ENCODE measurements at regions not wholly inside any gene's neighbourhood (a gene's known extent, or its start where the extent isn't known, plus 50 kb on each side); places are given as distances from the start of the nearest gene placed in this dataset.

- ATAC-seq (ENCODE audit: insufficient read depth, low read depth) (no peak), DNase-seq (no peak)
- Histone ChIP-seq H3K4me2 (ENCODE audit: insufficient read depth, low read length) (no peak overlapping the region), H3K4me3 (ENCODE audit: low read depth in 1 of 2, low read length in 2 of 2) (no peak overlapping the region), H3K27ac (ENCODE audit: low read length) (no peak overlapping the region), H3K36me3 (ENCODE audit: insufficient read depth, low read length) (no peaks in the 10 kb centered on the region), H4K20me1 (ENCODE audit: insufficient read depth, low read length) (no peaks in the 10 kb centered on the region), H3K9me3 (ENCODE audit: insufficient read depth, low read length, severe bottlenecking) (no peaks in the 10 kb centered on the region), H3K79me2 (ENCODE audit: insufficient read depth, low read length) (no peaks in the 10 kb centered on the region), H3K27me3 (ENCODE audit: insufficient read depth, low read length, poor library complexity) (peaks cover 5% of the 10 kb centered on the region), H2AFZ (ENCODE audit: low read depth, low read length) (no peak overlapping the region), H3K4me1 (ENCODE audit: insufficient read depth, low read length) (no peaks in the 10 kb centered on the region), H3K9ac (ENCODE audit: low read depth, low read length) (no peak overlapping the region)
- no peak for TF ChIP-seq EZH2 (IDR thresholded peaks at IDR 0.05; ENCODE audit: borderline replicate concordance, low read depth, low read length, severe bottlenecking)
- TF ChIP-seq CTCF (IDR thresholded peaks at IDR 0.05; ENCODE audit: borderline replicate concordance, extremely low read depth, low read length, poor library complexity, severe bottlenecking): no peak
Measured at GRCh38 chr9:91055845-91056244, 254.2 kb downstream of the SYK start.

- ATAC-seq (ENCODE audit: insufficient read depth, low read depth) (no peak), DNase-seq (no peak)
- no peak overlapping the region for H3K4me2 ChIP-seq (ENCODE audit: insufficient read depth, low read length)
- no peaks in the 10 kb centered on the region for H4K20me1 ChIP-seq (ENCODE audit: insufficient read depth, low read length)
- no peak overlapping the region for H3K27ac ChIP-seq (ENCODE audit: low read length)
- no peak overlapping the region for H3K4me3 ChIP-seq (ENCODE audit: low read depth in 1 of 2, low read length in 2 of 2)
- H3K9ac ChIP-seq (ENCODE audit: low read depth, low read length): no peak overlapping the region
- no peaks in the 10 kb centered on the region for H3K4me1 ChIP-seq (ENCODE audit: insufficient read depth, low read length)
- H3K27me3 ChIP-seq (ENCODE audit: insufficient read depth, low read length, poor library complexity): peaks cover 5% of the 10 kb centered on the region
- no peak overlapping the region for H2AFZ ChIP-seq (ENCODE audit: low read depth, low read length)
- TF ChIP-seq CTCF (IDR thresholded peaks at IDR 0.05; ENCODE audit: borderline replicate concordance, extremely low read depth, low read length, poor library complexity, severe bottlenecking) (no peak), EZH2 (IDR thresholded peaks at IDR 0.05; ENCODE audit: borderline replicate concordance, low read depth, low read length, severe bottlenecking) (no peak)
- no peaks in the 10 kb centered on the region for H3K79me2 ChIP-seq (ENCODE audit: insufficient read depth, low read length)
- H3K9me3 ChIP-seq (ENCODE audit: insufficient read depth, low read length, severe bottlenecking): no peaks in the 10 kb centered on the region
- no peaks in the 10 kb centered on the region for H3K36me3 ChIP-seq (ENCODE audit: insufficient read depth, low read length)
Measured at GRCh38 chr9:91056486-91056885, 254.9 kb downstream of the SYK start.

- Histone ChIP-seq H3K36me3 (ENCODE audit: insufficient read depth, low read length) (no peaks in the 10 kb centered on the region), H3K9ac (ENCODE audit: low read depth, low read length) (no peak overlapping the region), H3K4me2 (ENCODE audit: insufficient read depth, low read length) (no peak overlapping the region), H4K20me1 (ENCODE audit: insufficient read depth, low read length) (no peaks in the 10 kb centered on the region), H3K79me2 (ENCODE audit: insufficient read depth, low read length) (no peaks in the 10 kb centered on the region), H3K9me3 (ENCODE audit: insufficient read depth, low read length, severe bottlenecking) (no peaks in the 10 kb centered on the region), H3K4me3 (ENCODE audit: low read depth in 1 of 2, low read length in 2 of 2) (no peak overlapping the region), H2AFZ (ENCODE audit: low read depth, low read length) (no peak overlapping the region), H3K4me1 (ENCODE audit: insufficient read depth, low read length) (no peaks in the 10 kb centered on the region), H3K27me3 (ENCODE audit: insufficient read depth, low read length, poor library complexity) (peaks cover 5% of the 10 kb centered on the region), H3K27ac (ENCODE audit: low read length) (no peak overlapping the region)
- ATAC-seq (ENCODE audit: insufficient read depth, low read depth) (no peak), DNase-seq (no peak)
- TF ChIP-seq CTCF (IDR thresholded peaks at IDR 0.05; ENCODE audit: borderline replicate concordance, extremely low read depth, low read length, poor library complexity, severe bottlenecking) (no peak), EZH2 (IDR thresholded peaks at IDR 0.05; ENCODE audit: borderline replicate concordance, low read depth, low read length, severe bottlenecking) (no peak)
Measured at GRCh38 chr9:91056917-91057316, 255.3 kb downstream of the SYK start.

- Histone ChIP-seq H2AFZ (ENCODE audit: low read depth, low read length) (no peak overlapping the region), H3K9ac (ENCODE audit: low read depth, low read length) (no peak overlapping the region), H3K4me3 (ENCODE audit: low read depth in 1 of 2, low read length in 2 of 2) (no peak overlapping the region), H3K79me2 (ENCODE audit: insufficient read depth, low read length) (no peaks in the 10 kb centered on the region), H3K36me3 (ENCODE audit: insufficient read depth, low read length) (no peaks in the 10 kb centered on the region), H3K27me3 (ENCODE audit: insufficient read depth, low read length, poor library complexity) (peaks cover 5% of the 10 kb centered on the region), H3K9me3 (ENCODE audit: insufficient read depth, low read length, severe bottlenecking) (no peaks in the 10 kb centered on the region), H4K20me1 (ENCODE audit: insufficient read depth, low read length) (no peaks in the 10 kb centered on the region), H3K27ac (ENCODE audit: low read length) (no peak overlapping the region), H3K4me2 (ENCODE audit: insufficient read depth, low read length) (no peak overlapping the region), H3K4me1 (ENCODE audit: insufficient read depth, low read length) (no peaks in the 10 kb centered on the region)
- DNase-seq (no peak), ATAC-seq (ENCODE audit: insufficient read depth, low read depth) (no peak)
- TF ChIP-seq EZH2 (IDR thresholded peaks at IDR 0.05; ENCODE audit: borderline replicate concordance, low read depth, low read length, severe bottlenecking) (no peak), CTCF (IDR thresholded peaks at IDR 0.05; ENCODE audit: borderline replicate concordance, extremely low read depth, low read length, poor library complexity, severe bottlenecking) (no peak)
Measured at GRCh38 chr9:91059713-91060112, 258.1 kb downstream of the SYK start.

Data from DND-41 (cell line).